ENCODE measurements at regions not wholly inside any gene's neighbourhood (a gene's known extent, or its start where the extent isn't known, plus 50 kb on each side); places are given as distances from the start of the nearest gene placed in this dataset.

GRCh38 chr3:13191016-13191415, 117.8 kb upstream of the IQSEC1 start:
- TF ChIP-seq CTCF (IDR thresholded peaks at IDR 0.05 in 8 of 11, conservative IDR thresholded peaks at IDR 0.05 in 3 of 11) (no peak), POLR2A (IDR thresholded peaks at IDR 0.05) (no peak), POLR2AphosphoS5 (IDR thresholded peaks at IDR 0.05) (no peak)

Data from spleen (tissue), 7 donors.